ENCODE measurements at regions not wholly inside any gene's neighbourhood (a gene's known extent, or its start where the extent isn't known, plus 50 kb on each side); places are given as distances from the start of the nearest gene placed in this dataset.
A peak's percentile ranks its signal among the peaks of the same experiment; 100 is the strongest.

DNA sequence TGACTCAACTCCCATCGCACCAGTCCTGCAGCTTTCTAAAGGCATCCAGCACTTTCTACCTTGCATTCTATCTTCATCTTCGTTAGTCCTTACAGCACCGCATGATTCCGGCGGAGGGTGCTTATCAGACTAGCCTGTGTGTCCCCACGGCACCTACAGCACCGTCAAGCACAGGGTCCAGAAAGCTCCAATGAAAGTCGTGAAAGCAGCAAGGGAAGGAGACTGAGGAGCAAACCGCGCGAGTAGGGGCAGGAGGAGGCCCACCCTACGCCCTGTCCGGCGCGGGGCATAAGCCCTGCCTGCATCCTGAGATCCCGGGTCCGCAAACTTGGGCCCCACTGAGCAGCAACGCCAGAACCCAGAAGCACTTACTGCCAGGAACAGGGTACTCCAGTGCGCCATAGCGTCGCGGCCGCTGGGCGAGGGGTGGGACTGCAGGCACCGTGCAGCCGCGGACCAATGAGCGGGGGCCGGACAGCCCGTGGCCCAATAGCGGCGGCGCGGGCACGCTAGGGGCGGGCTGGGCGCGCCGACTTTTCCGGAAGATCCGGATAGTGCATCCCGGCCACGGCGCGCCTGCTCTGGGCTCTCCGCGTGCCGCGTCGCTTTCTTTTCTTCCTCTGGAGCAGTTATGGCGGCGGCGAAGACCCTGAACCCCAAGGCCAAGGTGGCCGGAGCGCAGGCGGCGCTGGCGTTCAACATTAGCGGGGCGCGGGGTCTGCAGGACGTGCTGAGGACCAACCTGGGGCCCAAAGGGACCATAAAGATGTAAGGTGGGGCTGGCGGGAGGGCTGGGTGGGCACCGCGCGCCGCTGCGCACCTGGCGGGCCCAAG is 122.1 kb upstream of the VKORC1L1 start (continued):
- TF ChIP-seq, protein P1, sequence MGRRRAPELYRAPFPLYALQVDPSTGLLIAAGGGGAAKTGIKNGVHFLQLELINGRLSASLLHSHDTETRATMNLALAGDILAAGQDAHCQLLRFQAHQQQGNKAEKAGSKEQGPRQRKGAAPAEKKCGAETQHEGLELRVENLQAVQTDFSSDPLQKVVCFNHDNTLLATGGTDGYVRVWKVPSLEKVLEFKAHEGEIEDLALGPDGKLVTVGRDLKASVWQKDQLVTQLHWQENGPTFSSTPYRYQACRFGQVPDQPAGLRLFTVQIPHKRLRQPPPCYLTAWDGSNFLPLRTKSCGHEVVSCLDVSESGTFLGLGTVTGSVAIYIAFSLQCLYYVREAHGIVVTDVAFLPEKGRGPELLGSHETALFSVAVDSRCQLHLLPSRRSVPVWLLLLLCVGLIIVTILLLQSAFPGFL (CRISPR knock-in tag; IDR thresholded peaks at IDR 0.05) = 0 out of 2 replicates have a peak, but pooled peaks have one; percentile 41
- TF ChIP-seq DMAP1 (CRISPR knock-in tag; IDR thresholded peaks at IDR 0.05) = peak; percentile 77
- no peak for TF ChIP-seq ZMAT3 (CRISPR knock-in tag; conservative IDR thresholded peaks at IDR 0.05)
- TF ChIP-seq, protein P2, sequence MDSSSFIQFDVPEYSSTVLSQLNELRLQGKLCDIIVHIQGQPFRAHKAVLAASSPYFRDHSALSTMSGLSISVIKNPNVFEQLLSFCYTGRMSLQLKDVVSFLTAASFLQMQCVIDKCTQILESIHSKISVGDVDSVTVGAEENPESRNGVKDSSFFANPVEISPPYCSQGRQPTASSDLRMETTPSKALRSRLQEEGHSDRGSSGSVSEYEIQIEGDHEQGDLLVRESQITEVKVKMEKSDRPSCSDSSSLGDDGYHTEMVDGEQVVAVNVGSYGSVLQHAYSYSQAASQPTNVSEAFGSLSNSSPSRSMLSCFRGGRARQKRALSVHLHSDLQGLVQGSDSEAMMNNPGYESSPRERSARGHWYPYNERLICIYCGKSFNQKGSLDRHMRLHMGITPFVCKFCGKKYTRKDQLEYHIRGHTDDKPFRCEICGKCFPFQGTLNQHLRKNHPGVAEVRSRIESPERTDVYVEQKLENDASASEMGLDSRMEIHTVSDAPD (CRISPR knock-in tag; IDR thresholded peaks at IDR 0.05) = no peak
- TF ChIP-seq RBAK (CRISPR knock-in tag; IDR thresholded peaks at IDR 0.05) = no peak
- TF ChIP-seq ESRRA (CRISPR knock-in tag; IDR thresholded peaks at IDR 0.05; ENCODE audit: low read depth) = 0 out of 2 replicates have a peak, but pooled peaks have one; percentile 26
- 0 out of 2 replicates have a peak, but pooled peaks have one; percentile 8 for TF ChIP-seq ZNF121 (CRISPR knock-in tag; IDR thresholded peaks at IDR 0.05)
- peak; percentile 79; the same call in 1 of the 2 replicates for TF ChIP-seq ZNF709 (CRISPR knock-in tag; IDR thresholded peaks at IDR 0.05)
- no peak for TF ChIP-seq KLF11 (CRISPR knock-in tag; IDR thresholded peaks at IDR 0.05)
- TF ChIP-seq MTA1 (CRISPR knock-in tag; IDR thresholded peaks at IDR 0.05; ENCODE audit: borderline replicate concordance) = peak; percentile 44; the same call in 1 of the 2 replicates
- TF ChIP-seq ZNF484 (CRISPR knock-in tag; IDR thresholded peaks at IDR 0.05; ENCODE audit: borderline replicate concordance, low read depth) = 0 out of 2 replicates have a peak, but pooled peaks have one; percentile 38
- TF ChIP-seq ADNP (CRISPR knock-in tag; IDR thresholded peaks at IDR 0.05) = no peak
- TF ChIP-seq, protein P3, sequence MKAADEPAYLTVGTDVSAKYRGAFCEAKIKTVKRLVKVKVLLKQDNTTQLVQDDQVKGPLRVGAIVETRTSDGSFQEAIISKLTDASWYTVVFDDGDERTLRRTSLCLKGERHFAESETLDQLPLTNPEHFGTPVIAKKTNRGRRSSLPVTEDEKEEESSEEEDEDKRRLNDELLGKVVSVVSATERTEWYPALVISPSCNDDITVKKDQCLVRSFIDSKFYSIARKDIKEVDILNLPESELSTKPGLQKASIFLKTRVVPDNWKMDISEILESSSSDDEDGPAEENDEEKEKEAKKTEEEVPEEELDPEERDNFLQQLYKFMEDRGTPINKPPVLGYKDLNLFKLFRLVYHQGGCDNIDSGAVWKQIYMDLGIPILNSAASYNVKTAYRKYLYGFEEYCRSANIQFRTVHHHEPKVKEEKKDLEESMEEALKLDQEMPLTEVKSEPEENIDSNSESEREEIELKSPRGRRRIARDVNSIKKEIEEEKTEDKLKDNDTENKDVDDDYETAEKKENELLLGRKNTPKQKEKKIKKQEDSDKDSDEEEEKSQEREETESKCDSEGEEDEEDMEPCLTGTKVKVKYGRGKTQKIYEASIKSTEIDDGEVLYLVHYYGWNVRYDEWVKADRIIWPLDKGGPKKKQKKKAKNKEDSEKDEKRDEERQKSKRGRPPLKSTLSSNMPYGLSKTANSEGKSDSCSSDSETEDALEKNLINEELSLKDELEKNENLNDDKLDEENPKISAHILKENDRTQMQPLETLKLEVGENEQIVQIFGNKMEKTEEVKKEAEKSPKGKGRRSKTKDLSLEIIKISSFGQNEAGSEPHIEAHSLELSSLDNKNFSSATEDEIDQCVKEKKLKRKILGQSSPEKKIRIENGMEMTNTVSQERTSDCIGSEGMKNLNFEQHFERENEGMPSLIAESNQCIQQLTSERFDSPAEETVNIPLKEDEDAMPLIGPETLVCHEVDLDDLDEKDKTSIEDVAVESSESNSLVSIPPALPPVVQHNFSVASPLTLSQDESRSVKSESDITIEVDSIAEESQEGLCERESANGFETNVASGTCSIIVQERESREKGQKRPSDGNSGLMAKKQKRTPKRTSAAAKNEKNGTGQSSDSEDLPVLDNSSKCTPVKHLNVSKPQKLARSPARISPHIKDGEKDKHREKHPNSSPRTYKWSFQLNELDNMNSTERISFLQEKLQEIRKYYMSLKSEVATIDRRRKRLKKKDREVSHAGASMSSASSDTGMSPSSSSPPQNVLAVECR (CRISPR knock-in tag; IDR thresholded peaks at IDR 0.05; ENCODE audit: borderline replicate concordance) = peak; percentile 89
- TF ChIP-seq RELA (CRISPR knock-in tag; IDR thresholded peaks at IDR 0.05) = no peak
- no peak for TF ChIP-seq KDM3A (CRISPR knock-in tag; IDR thresholded peaks at IDR 0.05; ENCODE audit: low read depth)
- TF ChIP-seq ZNF598 (CRISPR knock-in tag; IDR thresholded peaks at IDR 0.05; ENCODE audit: borderline replicate concordance) = 0 out of 2 replicates have a peak, but pooled peaks have one; percentile 32
- TF ChIP-seq BHLHE40 (IDR thresholded peaks at IDR 0.05; ENCODE audit: low read length) = 0 out of 2 replicates have a peak, but pooled peaks have one; percentile 13
